Hypothalamus (tissue), 51 donors: ENCODE measurements at regions not wholly inside any gene's neighbourhood (a gene's known extent, or its start where the extent isn't known, plus 50 kb on each side); places are given as distances from the start of the nearest gene placed in this dataset.

ENCODE experiments used
- DNase-seq, 51 donors: peaks; one replicate each; lab custom pipeline; 2025; lab: John Stamatoyannopoulos, UW

DNA sequence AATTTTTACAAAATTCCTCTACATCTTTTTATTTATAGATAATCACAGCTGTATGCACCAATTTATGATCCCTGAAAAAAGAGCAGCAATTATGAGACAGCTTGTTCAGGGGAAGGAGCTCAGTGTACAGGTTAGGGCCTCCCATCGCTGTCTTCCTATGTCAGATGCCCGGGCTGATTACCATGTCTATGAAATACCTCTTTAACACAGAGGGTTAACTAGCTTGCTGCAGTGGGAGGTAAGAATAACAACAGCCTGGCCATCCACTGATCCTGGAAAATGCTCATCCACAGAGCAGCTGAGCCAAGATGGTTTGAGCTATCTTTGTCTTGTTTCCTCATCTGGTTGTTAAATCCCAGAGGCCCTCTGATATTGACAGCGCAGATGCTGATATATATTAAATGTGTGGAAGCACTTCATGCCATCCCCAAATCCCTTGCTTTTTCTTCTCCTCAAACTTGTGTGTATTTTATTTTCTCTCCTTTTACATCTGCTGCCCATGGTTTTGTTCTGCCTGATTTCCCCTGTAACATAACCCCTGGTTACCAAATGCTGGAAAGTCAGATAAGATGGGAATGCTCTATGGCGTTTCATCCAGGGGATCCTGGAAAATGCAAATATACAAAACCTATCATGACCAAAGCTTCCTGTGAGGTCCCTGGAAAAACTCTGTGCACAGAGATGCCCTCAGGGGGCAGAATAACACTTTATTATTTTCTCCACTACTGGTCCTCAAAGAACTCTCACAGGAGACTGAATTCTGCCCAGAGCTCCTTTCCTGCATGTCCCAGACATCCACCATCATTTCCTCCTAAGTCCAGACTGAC, 85.8 kb upstream of the PUDP start:
- no peak for DNase-seq

- DNase-seq, result no peak
These were observed 80.3 kb upstream of the PUDP start for GRCh38 chrX:7228226-7228625.

GRCh38 chrX:7225338-7225737, 77.4 kb upstream of the PUDP start:
- no peak for DNase-seq

DNA sequence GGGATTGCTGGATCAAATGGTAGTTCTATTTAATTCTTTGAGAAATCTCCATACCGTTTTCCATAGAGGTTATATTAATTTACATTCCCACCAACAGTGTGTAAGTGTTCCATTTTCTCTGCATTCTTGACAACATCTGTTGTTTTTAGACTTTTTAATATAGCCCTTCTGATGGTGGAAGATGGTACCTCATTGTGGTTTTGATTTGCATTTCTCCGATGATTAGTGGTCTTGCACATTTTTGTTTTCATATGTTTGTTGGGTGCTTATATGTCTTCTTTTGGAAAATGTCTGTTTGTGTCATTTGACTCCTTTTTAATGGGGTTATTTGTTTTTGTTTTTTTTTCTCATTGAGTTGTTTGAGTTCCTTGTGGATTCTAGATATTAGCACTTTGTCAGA, 75.3 kb upstream of the PUDP start:
- DNase-seq, result no peak

GRCh38 chrX:7220121-7220520, 72.2 kb upstream of the PUDP start:
- no peak for DNase-seq

- no peak for DNase-seq
These were observed 71.3 kb upstream of the PUDP start for GRCh38 chrX:7219153-7219705.

DNA sequence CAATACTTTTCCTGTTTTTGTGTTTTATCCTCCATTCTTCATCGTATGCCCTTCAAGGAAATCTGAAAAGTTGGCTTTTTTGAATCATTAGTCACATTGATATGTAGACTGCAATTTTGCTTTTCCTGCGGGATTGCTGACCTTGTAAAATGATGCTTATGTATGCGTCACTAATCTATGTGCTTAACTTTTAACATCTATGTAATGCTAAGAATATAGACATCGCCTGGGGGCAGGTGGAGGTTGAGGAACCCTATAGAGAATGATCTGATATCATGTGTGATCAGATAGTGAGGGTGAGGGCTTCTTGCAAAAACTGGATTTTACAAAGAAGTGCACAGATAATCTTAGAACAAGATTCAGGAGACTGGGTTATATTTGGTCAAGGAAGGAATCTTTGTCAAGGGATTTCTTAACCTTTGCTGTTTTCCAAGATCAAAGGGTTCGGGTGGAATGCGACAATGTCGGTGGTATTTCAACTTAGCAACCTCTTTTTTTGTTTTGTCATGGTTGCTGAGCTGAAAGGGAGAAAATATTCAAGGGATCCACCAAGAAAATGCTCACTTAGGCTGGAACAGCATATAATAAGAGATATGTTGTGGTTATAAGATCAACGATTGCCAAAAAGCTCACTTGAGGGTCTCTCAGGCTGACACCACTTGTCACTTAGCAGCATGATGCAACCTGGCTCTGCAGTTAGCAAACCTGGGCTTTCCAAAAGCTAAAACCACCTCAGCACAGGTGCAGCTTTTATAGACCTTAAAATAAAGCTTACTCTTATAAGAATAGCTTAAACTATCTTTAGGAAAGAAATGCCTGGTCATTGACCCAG, 70.6 kb upstream of the PUDP start:
- DNase-seq, result no peak

GRCh38 chrX:7216981-7217587, 69.1 kb upstream of the PUDP start:
- no peak for DNase-seq

- DNase-seq, result no peak
These were observed 67.9 kb upstream of the PUDP start for GRCh38 chrX:7215842-7216241.

GRCh38 chrX:7214251-7214650, 66.3 kb upstream of the PUDP start:
- no peak for DNase-seq

- no peak for DNase-seq
These were observed 57.2 kb upstream of the PUDP start for GRCh38 chrX:7205037-7205577.

- no peak for DNase-seq
These were observed 56.7 kb upstream of the PUDP start for GRCh38 chrX:7204619-7205018.

GRCh38 chrX:7202206-7202605, 54.3 kb upstream of the PUDP start:
- no peak for DNase-seq

- DNase-seq, result no peak
These were observed 53.5 kb upstream of the PUDP start for GRCh38 chrX:7201496-7201895.

GRCh38 chrX:7198499-7198898, 50.5 kb upstream of the PUDP start:
- no peak for DNase-seq
